ENCODE measurements at regions not wholly inside any gene's neighbourhood (a gene's known extent, or its start where the extent isn't known, plus 50 kb on each side); places are given as distances from the start of the nearest gene placed in this dataset.
"Not testable (repeated sequence)": the region's sequence is repeated elsewhere in the genome, so short reads cannot be mapped to it uniquely, and the experiment has no call there.

DNA sequence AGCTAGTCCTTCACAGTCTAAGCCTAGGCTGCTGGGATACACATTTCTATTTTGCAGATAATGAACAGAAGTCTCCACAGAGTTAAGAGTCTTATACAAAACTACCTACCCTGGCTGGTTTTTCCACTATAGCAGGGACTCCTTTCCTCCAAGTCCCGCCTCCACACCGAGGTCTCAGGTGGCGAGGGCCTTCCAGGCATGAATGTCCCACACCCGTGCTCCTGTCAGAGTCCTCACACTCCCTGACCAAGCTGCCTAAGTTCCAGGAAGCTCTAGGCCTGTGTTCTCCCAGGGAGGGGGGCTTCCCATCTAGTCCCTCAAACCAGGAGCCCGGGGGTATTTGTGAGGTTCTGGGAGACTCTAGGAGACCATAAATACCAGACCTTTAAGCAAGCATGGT lies 293.2 kb downstream of the BCL2L11 start:
- DNase-seq (ENCODE audit: unreplicated experiment); H3K36me3 Mint-ChIP-seq (ENCODE audit: insufficient read depth, unreplicated experiment); CTCF ChIA-PET; H3K4me1 Mint-ChIP-seq (ENCODE audit: insufficient read depth, unreplicated experiment); intact Hi-C loops (cut with micrococcal nuclease); H3K27me3 Mint-ChIP-seq (ENCODE audit: insufficient read depth, unreplicated experiment); H3K27ac Mint-ChIP-seq (ENCODE audit: low read depth, unreplicated experiment); H3K4me3 Mint-ChIP-seq (ENCODE audit: unreplicated experiment); H3K9me3 Mint-ChIP-seq (ENCODE audit: unreplicated experiment); POLR2A ChIA-PET; BruUV-seq (replicated peaks): not testable (repeated sequence)

GRCh38 chr2:111415765-111416743 lies 295.3 kb downstream of the BCL2L11 start:
- H3K36me3 Mint-ChIP-seq (ENCODE audit: insufficient read depth, unreplicated experiment); DNase-seq (ENCODE audit: unreplicated experiment); POLR2A ChIA-PET; H3K4me3 Mint-ChIP-seq (ENCODE audit: unreplicated experiment); CTCF ChIA-PET; H3K9me3 Mint-ChIP-seq (ENCODE audit: unreplicated experiment); H3K4me1 Mint-ChIP-seq (ENCODE audit: insufficient read depth, unreplicated experiment); BruUV-seq (replicated peaks); H3K27me3 Mint-ChIP-seq (ENCODE audit: insufficient read depth, unreplicated experiment); intact Hi-C loops (cut with micrococcal nuclease); H3K27ac Mint-ChIP-seq (ENCODE audit: low read depth, unreplicated experiment): not testable (repeated sequence)

DNA sequence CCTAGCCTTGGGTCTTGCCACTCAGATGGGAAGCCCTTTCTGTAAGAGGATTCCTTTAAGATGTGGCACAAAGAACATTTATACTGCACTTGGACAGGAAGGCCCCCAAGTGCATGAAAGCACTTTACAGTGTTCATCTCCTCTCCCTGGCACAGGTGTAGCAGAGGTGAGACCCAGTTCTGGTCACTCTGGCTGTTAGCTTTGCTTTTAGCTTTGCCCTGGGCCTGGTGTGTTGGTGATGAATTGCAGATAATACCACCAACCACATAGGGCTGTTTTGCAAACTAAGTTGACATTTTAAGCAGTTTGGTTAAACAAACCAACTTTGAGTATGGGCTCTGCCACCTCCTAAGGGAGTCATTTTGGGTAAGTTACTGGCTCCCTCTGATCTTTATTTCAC lies 296.3 kb downstream of the BCL2L11 start:
- H3K27me3 Mint-ChIP-seq (ENCODE audit: insufficient read depth, unreplicated experiment); H3K9me3 Mint-ChIP-seq (ENCODE audit: unreplicated experiment); H3K36me3 Mint-ChIP-seq (ENCODE audit: insufficient read depth, unreplicated experiment); BruUV-seq (replicated peaks); intact Hi-C loops (cut with micrococcal nuclease); H3K4me1 Mint-ChIP-seq (ENCODE audit: insufficient read depth, unreplicated experiment); POLR2A ChIA-PET; H3K4me3 Mint-ChIP-seq (ENCODE audit: unreplicated experiment); H3K27ac Mint-ChIP-seq (ENCODE audit: low read depth, unreplicated experiment); DNase-seq (ENCODE audit: unreplicated experiment); CTCF ChIA-PET: not testable (repeated sequence)

GRCh38 chr2:111418091-111418875 lies 297.6 kb downstream of the BCL2L11 start:
- H3K36me3 Mint-ChIP-seq (ENCODE audit: insufficient read depth, unreplicated experiment); BruUV-seq (replicated peaks): not testable (repeated sequence)

DNA sequence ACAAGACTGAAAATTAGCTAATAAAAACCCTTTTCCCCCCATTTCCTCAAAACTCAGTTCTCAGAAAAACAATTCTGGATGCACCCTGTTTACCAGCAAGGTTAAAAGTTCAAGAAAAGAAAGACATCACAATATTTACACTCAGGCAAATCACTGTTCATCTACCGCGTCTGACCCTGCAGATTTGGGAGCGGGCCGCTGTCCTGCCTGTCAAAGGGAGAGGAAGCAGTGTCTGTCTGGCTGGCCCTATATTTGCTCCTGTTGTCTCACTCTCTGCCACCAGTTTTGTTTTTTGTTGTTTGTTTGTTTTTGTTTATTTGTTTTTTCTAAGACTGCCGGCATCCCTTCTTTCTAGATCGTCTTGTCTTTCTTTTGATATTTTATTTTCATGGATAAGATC lies 299.4 kb downstream of the BCL2L11 start:
- H3K4me3 Mint-ChIP-seq (ENCODE audit: unreplicated experiment); POLR2A ChIA-PET; H3K4me1 Mint-ChIP-seq (ENCODE audit: insufficient read depth, unreplicated experiment); DNase-seq (ENCODE audit: unreplicated experiment); H3K9me3 Mint-ChIP-seq (ENCODE audit: unreplicated experiment); H3K27ac Mint-ChIP-seq (ENCODE audit: low read depth, unreplicated experiment); H3K36me3 Mint-ChIP-seq (ENCODE audit: insufficient read depth, unreplicated experiment); H3K27me3 Mint-ChIP-seq (ENCODE audit: insufficient read depth, unreplicated experiment); BruUV-seq (replicated peaks); intact Hi-C loops (cut with micrococcal nuclease); CTCF ChIA-PET: not testable (repeated sequence)

More at GRCh38 chr2:111418091-111418875, 297.6 kb downstream of the BCL2L11 start:
- POLR2A ChIA-PET; H3K4me3 Mint-ChIP-seq (ENCODE audit: unreplicated experiment); DNase-seq (ENCODE audit: unreplicated experiment); H3K27ac Mint-ChIP-seq (ENCODE audit: low read depth, unreplicated experiment); H3K4me1 Mint-ChIP-seq (ENCODE audit: insufficient read depth, unreplicated experiment); H3K9me3 Mint-ChIP-seq (ENCODE audit: unreplicated experiment); intact Hi-C loops (cut with micrococcal nuclease); H3K27me3 Mint-ChIP-seq (ENCODE audit: insufficient read depth, unreplicated experiment); CTCF ChIA-PET: not testable (repeated sequence)

DNA sequence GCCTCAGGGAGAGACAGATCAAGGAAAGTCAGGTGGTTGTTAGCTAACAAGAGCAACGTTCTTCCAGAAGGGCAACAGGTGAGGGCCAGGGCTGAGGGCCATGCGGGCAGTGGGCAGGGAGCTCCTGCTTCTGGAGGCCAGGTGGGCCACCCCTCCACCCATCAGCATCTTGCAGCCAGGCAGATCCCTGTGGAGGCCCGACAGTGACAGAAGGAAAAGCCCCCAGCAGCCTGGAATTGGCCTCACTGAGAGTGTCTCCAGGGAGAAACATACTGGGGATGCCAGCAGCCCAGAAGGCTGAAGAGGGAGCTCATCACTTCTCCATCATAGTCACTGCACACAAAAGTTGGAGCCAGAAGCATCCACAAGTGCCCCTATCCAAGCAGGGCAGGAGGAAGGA lies 300.1 kb downstream of the BCL2L11 start:
- BruUV-seq (replicated peaks); H3K9me3 Mint-ChIP-seq (ENCODE audit: unreplicated experiment); H3K4me1 Mint-ChIP-seq (ENCODE audit: insufficient read depth, unreplicated experiment); CTCF ChIA-PET; H3K36me3 Mint-ChIP-seq (ENCODE audit: insufficient read depth, unreplicated experiment); H3K4me3 Mint-ChIP-seq (ENCODE audit: unreplicated experiment); POLR2A ChIA-PET; H3K27ac Mint-ChIP-seq (ENCODE audit: low read depth, unreplicated experiment); DNase-seq (ENCODE audit: unreplicated experiment); H3K27me3 Mint-ChIP-seq (ENCODE audit: insufficient read depth, unreplicated experiment); intact Hi-C loops (cut with micrococcal nuclease): not testable (repeated sequence)

GRCh38 chr2:111421949-111422348 lies 301.2 kb downstream of the BCL2L11 start:
- H3K4me3 Mint-ChIP-seq (ENCODE audit: unreplicated experiment); intact Hi-C loops (cut with micrococcal nuclease); H3K4me1 Mint-ChIP-seq (ENCODE audit: insufficient read depth, unreplicated experiment); DNase-seq (ENCODE audit: unreplicated experiment); CTCF ChIA-PET; H3K36me3 Mint-ChIP-seq (ENCODE audit: insufficient read depth, unreplicated experiment); H3K9me3 Mint-ChIP-seq (ENCODE audit: unreplicated experiment); H3K27me3 Mint-ChIP-seq (ENCODE audit: insufficient read depth, unreplicated experiment); POLR2A ChIA-PET; BruUV-seq (replicated peaks); H3K27ac Mint-ChIP-seq (ENCODE audit: low read depth, unreplicated experiment): not testable (repeated sequence)

DNA sequence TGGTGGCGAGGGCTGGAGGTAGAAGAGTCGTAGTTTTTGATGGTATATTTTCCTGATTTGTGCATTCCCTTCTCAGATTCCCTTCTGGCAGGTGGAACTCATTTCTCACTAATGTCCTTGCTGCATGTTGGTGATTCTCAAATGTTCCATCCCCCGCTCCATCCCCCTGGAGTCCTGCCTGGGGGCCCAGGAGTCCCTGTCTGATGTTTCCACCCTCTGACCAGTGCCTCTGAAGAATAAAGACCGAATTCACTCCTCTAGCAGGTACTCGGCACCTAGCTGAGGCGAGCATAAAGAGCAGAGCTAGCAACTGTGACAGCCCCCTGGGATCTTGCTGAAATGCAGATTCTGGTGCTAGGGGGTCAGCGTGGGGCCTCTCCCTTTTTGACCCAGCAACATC lies 301.8 kb downstream of the BCL2L11 start:
- POLR2A ChIA-PET; H3K36me3 Mint-ChIP-seq (ENCODE audit: insufficient read depth, unreplicated experiment); H3K4me1 Mint-ChIP-seq (ENCODE audit: insufficient read depth, unreplicated experiment); H3K4me3 Mint-ChIP-seq (ENCODE audit: unreplicated experiment); H3K9me3 Mint-ChIP-seq (ENCODE audit: unreplicated experiment); DNase-seq (ENCODE audit: unreplicated experiment); H3K27me3 Mint-ChIP-seq (ENCODE audit: insufficient read depth, unreplicated experiment); BruUV-seq (replicated peaks); CTCF ChIA-PET; intact Hi-C loops (cut with micrococcal nuclease); H3K27ac Mint-ChIP-seq (ENCODE audit: low read depth, unreplicated experiment): not testable (repeated sequence)

GRCh38 chr2:111423184-111423583 lies 302.5 kb downstream of the BCL2L11 start:
- H3K36me3 Mint-ChIP-seq (ENCODE audit: insufficient read depth, unreplicated experiment); H3K27me3 Mint-ChIP-seq (ENCODE audit: insufficient read depth, unreplicated experiment); DNase-seq (ENCODE audit: unreplicated experiment); H3K9me3 Mint-ChIP-seq (ENCODE audit: unreplicated experiment); H3K4me1 Mint-ChIP-seq (ENCODE audit: insufficient read depth, unreplicated experiment); BruUV-seq (replicated peaks); H3K4me3 Mint-ChIP-seq (ENCODE audit: unreplicated experiment); POLR2A ChIA-PET; intact Hi-C loops (cut with micrococcal nuclease); H3K27ac Mint-ChIP-seq (ENCODE audit: low read depth, unreplicated experiment); CTCF ChIA-PET: not testable (repeated sequence)

All from MCF 10A (cell line).